Stimulated activated naive CD8-positive, alpha-beta T cell treated with anti-CD3 and anti-CD28 coated beads, Interleukin-15, Interleukin-2, amounts not matched to agents 100 ng/mL and 50 ng/mL, for 24 hours (primary cell): ENCODE measurements at regions not wholly inside any gene's neighbourhood (a gene's known extent, or its start where the extent isn't known, plus 50 kb on each side); places are given as distances from the start of the nearest gene placed in this dataset.
A peak's percentile ranks its signal among the peaks of the same experiment; 100 is the strongest.
"Not testable (repeated sequence)": the region's sequence is repeated elsewhere in the genome, so short reads cannot be mapped to it uniquely, and the experiment has no call there.

Experiments used
- H3K27ac Mint-ChIP-seq: one replicate; pipeline ENCODE4 v1.8.0; 2021; ENCODE audit warnings: mild to moderate bottlenecking, mixed read lengths
- H3K27me3 Mint-ChIP-seq: one replicate; pipeline ENCODE4 v1.8.0; 2021; ENCODE audit warnings: mixed read lengths
- H3K36me3 Mint-ChIP-seq: one replicate; pipeline ENCODE4 v1.8.0; 2021; ENCODE audit warnings: low read depth, mixed read lengths
- H3K4me1 Mint-ChIP-seq: one replicate; pipeline ENCODE4 v1.8.0; 2021; ENCODE audit warnings: low read depth, mixed read lengths
- H3K4me3 Mint-ChIP-seq: one replicate; pipeline ENCODE4 v1.8.0; 2021; ENCODE audit warnings: mild to moderate bottlenecking, mixed read lengths
- H3K9me3 Mint-ChIP-seq: one replicate; pipeline ENCODE4 v1.8.0; 2021; ENCODE audit warnings: mixed read lengths

DNA sequence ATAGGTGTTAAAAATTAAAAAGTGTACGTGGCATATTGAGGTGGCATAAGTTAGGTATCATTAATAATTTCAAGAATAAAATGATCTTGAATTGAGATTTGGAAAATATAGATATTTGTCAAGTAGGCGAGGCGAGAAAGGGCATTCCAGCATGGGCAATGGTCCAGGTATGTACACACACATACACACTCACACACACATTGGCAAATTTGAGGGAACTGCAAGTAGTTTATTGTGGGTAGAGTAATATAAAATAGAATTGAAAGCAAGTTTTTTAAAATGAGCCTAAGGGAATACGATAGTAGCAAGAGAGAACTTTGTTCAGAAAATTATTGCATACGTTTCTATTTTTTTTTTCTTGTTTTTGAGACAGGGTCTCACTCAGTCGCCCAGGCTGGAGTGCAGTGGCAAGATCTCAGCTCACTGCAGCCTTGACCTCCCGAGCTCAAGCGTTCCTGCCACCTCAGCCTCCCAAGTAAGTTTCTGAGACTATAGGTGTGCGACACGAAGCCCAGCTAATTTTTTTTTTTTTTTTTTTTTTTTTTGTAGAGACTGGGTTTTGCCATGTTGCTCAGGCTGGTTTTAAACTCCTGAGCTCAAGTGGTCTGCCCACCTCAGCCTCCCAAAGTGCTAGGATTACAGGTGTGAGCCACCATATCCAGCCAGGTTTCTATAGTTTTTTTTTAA is 96.7 kb upstream of the SLC39A10 start:
- Mint-ChIP-seq H3K27ac (peak overlapping the region; percentile 90), H3K27me3 (no peaks in the 10 kb centered on the region), H3K4me3 (peak overlapping the region; percentile 63), H3K36me3 (no peaks in the 10 kb centered on the region), H3K9me3 (peaks cover 6% of the 10 kb centered on the region), H3K4me1 (peaks cover 77% of the 10 kb centered on the region)

DNA sequence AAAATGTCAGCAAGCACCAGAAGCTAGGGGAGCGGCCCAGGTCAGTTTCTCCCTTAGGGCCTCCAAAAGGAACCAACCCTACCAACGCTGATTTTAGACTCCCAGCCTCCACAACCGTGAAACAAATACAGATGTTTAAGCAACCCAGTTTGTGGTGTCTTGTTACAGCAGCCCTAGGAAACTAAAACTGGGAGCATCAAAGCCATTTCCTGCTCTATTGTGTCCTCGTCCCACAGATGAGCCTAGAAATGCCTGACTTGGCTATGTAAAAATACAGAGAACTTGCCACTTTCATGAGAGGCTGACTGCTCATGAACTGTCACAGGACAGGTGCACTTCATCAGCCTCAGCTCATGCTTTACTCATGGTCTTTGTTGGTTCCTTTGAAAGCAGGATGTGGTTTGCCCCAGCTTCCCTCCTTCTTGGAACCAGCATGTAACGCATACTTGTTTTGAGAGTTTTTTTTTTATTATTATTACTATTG is 97.6 kb upstream of the SLC39A10 start:
- Mint-ChIP-seq H3K36me3 (no peaks in the 10 kb centered on the region), H3K4me3 (peak overlapping the region; percentile 44), H3K9me3 (peaks cover 6% of the 10 kb centered on the region), H3K27me3 (no peaks in the 10 kb centered on the region), H3K27ac (peak overlapping the region; percentile 90), H3K4me1 (peaks cover 73% of the 10 kb centered on the region)

DNA sequence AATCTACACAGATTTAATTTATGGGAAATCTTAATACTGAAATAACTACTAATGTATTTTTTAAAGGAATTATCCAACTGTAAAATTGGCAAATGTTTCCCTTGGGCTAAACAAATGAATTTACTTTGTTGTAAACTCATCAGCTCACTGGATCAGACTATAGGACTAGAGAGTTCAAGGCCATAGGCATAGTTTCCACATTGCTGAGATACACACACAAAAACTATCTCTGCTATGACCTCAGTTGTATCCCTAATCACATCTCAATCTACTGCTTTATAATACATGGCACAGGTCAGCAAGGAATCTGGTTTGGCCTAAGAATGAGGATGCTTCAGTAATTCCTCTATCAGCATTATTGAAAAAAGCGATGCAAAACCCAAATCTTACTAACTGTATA is 101.1 kb upstream of the SLC39A10 start:
- Mint-ChIP-seq H3K4me3 (no peak overlapping the region), H3K4me1 (peaks cover 68% of the 10 kb centered on the region), H3K27me3 (no peaks in the 10 kb centered on the region), H3K27ac (no peak overlapping the region), H3K36me3 (no peaks in the 10 kb centered on the region), H3K9me3 (peaks cover 11% of the 10 kb centered on the region)

DNA sequence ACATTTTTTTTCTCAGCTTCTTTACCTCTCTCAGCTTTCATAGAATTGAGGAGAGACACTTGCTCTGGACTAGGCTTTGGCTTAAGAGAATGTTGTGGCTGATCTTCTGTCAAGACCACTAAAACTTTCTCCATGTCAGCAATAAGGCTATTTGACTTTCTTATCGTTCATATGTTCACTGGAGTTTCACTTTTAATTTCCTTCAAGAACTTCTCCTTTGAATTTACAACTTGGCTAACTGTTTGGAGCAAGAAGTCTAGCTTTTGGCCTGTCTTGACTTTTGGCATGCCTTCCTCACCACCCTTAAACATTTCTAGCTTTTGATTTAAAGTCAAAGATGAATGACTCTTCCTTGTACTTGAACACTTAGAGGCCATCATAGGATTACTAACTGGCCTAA is 104.4 kb upstream of the SLC39A10 start:
- Mint-ChIP-seq H3K9me3 (peaks cover 12% of the 10 kb centered on the region), H3K27ac (peak overlapping the region; percentile 65), H3K4me3 (peak overlapping the region; percentile 55), H3K36me3 (no peaks in the 10 kb centered on the region), H3K27me3 (no peaks in the 10 kb centered on the region), H3K4me1 (peaks cover 47% of the 10 kb centered on the region)

DNA sequence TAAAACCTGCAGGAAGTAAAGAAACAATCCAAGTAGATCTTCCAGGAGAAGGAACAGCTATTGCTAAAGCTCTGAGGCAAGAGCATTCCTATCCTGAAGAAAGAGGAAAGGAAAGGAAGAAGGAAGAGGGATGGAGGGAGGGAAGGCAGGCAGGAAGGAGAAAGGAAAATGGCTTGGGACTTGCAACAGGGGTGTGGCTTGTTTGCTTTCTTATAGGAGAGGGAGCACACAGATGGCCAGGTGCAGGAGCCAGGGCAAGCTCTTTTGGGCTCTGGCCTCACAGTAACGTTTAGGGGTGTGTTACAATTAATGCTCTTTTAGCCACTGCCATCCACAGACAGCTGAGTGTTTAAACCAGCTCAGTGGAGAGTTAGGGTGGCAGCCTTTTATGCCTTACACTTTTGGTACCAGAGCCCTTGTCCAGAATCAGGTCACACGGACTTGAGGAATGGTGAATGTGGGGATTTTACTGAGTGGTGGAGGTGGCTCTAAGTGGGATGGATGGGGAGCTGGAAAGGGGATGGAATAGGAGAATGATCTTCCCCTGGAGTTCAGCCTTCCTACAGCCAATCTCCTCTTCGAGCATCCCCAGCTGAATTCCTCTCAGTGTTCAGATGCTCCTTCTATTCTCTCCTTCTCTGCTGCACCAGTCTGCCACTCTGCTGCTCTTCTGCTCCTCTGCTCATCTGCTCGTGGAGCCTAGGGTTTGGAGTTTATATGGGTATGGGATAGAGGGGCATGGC is 108.7 kb upstream of the SLC39A10 start:
- H3K4me3 Mint-ChIP-seq: no peak overlapping the region
- peaks cover 16% of the 10 kb centered on the region for H3K9me3 Mint-ChIP-seq
- H3K27me3 Mint-ChIP-seq: no peaks in the 10 kb centered on the region
- peaks cover 40% of the 10 kb centered on the region for H3K4me1 Mint-ChIP-seq
- H3K27ac Mint-ChIP-seq: no peak overlapping the region
- no peaks in the 10 kb centered on the region for H3K36me3 Mint-ChIP-seq

DNA sequence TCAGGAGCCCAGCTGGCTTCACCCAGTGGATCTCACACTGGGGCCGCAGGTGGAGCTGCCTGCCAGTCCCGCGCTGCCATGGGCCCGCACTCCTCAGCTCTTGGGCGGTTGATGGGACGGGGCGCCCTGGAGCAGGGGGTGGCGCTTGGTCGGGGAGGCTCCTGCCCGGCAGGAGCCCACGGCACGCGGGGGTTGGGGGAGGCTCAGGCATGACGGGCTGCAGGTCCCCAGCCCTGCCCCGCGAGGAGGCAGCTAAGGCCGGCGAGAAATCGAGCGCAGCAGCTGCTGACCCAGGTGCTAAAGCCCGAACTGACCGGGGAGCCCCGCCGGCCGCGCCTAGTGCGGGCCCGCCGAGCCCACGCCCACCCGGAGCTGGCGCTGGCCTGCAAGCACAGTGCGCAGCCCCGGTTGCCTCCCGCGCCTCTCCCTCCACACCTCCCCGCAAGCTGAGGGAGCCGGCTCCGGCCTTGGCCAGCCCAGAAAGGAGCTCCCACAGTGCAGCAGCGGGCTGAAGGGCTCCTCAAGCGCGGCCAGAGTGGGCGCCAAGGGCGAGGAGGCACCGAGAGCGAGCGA is 109.7 kb upstream of the SLC39A10 start:
- H3K4me3 Mint-ChIP-seq, H3K27me3 Mint-ChIP-seq, H3K27ac Mint-ChIP-seq, H3K36me3 Mint-ChIP-seq: not testable (repeated sequence)
- peaks cover 41% of the 10 kb centered on the region for H3K4me1 Mint-ChIP-seq
- H3K9me3 Mint-ChIP-seq: peaks cover 19% of the 10 kb centered on the region

DNA sequence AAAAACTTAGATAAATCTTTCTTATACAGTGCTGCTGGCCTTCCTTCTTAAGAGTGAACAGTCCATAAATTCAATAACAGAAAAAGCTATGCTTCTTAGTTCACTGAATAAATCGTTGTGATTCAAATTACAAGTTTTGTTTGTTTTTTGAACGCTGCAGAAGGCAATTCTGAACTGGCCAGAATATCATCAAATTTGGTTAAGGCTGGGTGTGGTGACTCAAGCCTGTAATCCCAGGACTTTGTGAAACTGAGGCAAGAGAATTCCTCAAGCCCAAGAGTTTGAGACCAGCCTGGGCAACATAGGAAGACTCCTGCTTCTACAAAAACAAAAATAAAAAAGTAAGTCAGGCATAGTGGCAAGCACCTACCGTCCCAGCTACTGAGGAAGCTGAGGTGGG is 111.2 kb upstream of the SLC39A10 start:
- peaks cover 4% of the 10 kb centered on the region for H3K36me3 Mint-ChIP-seq

DNA sequence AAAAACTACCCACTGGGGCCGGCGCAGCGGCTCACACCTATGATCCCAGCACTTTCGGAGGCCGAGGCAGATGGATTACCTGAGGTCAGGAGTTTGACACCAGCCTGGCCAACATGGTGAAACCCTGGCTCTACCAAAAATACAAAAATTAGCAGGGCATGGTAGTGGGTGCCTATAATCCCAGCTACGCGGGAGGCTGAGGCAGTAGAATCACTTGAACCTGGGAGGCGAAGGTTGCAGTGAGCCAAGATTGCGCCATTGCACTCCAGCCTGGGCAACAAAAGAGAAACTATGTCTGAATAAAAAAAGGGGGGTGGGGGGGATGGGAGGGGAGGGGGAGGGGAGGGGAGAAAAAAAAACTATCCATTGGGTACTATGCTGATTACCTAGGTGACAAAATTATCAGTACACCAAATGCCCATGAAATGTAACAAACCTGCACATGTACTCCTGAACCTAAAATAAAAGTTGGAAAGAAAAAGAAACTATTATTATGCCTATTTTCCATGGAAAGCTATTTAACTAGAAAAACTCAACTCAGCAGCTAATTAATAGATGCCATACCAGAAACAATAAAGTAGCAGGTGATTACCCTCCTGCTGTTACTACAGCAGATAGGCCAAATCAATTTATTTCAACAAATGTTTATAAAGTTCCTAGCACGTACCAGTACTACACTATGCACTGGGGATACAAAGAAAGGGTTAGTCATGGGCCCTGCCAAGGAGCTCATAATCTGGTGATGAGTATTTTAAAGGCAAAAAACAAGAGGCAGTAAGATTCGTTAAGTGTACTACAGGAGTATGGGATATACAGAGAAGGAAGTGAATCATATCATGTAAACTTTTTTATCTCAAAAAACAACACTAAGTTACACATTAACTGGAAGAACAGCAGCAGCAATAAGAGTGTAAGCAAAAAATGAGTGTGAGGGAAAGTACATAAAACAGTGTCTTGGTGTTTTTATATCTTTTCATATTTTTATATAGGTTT is 112.8 kb upstream of the SLC39A10 start:
- Mint-ChIP-seq H3K4me3 (no peak overlapping the region), H3K36me3 (peaks cover 4% of the 10 kb centered on the region), H3K27ac (peak overlapping the region; percentile 87), H3K9me3 (peaks cover 15% of the 10 kb centered on the region), H3K27me3 (no peaks in the 10 kb centered on the region), H3K4me1 (peaks cover 46% of the 10 kb centered on the region)

More for the DNA sequence above, 111.2 kb upstream of the SLC39A10 start:
- Mint-ChIP-seq H3K9me3 (peaks cover 20% of the 10 kb centered on the region), H3K27ac (no peak overlapping the region), H3K4me3 (no peak overlapping the region), H3K4me1 (peaks cover 41% of the 10 kb centered on the region), H3K27me3 (no peaks in the 10 kb centered on the region)

DNA sequence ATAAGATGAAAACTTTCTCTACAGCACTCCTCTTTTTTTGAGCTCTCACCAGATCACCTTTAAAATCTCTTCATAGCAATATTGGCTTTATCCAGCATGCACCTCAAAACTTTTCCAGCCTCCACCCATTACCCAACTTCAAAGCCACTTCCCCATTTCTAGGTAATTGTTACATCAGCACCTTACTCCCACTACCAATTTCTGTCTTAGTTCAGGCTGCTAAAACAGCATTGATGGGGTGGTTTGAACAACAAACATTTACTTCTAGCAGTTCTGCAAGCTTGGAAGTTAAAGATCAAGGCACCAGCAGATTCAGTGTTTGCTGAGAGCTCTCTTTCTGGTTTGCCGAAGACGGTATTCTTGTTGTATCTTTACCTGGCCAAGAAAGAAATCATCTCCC is 114.0 kb upstream of the SLC39A10 start:
- peak overlapping the region; percentile 86 for H3K27ac Mint-ChIP-seq
- peaks cover 8% of the 10 kb centered on the region for H3K36me3 Mint-ChIP-seq
- H3K27me3 Mint-ChIP-seq: no peaks in the 10 kb centered on the region
- H3K4me1 Mint-ChIP-seq: peaks cover 55% of the 10 kb centered on the region
- peaks cover 12% of the 10 kb centered on the region for H3K9me3 Mint-ChIP-seq
- H3K4me3 Mint-ChIP-seq: peak overlapping the region; percentile 14

DNA sequence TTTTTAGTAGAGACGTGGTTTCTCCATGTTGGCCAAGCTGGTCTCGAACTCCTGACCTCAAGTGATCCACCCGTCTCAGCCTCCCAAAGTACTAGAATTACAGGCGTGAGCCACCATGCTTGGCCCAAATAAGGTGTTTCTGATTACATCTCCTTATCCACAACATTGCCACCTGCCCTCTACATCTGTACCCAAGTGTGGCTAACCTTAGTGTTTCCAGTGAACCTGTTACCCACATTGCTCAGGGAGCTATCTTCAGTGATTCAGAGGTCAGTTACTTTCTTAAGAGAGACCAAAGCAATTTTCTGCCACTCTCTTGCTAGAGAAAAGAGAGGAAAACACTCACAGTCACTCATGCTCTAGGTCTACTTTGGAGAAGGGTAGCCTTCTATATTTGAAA is 115.0 kb upstream of the SLC39A10 start:
- Mint-ChIP-seq H3K27me3 (no peaks in the 10 kb centered on the region), H3K27ac (no peak overlapping the region), H3K4me1 (peaks cover 65% of the 10 kb centered on the region), H3K9me3 (peaks cover 12% of the 10 kb centered on the region), H3K36me3 (peaks cover 8% of the 10 kb centered on the region), H3K4me3 (no peak overlapping the region)

DNA sequence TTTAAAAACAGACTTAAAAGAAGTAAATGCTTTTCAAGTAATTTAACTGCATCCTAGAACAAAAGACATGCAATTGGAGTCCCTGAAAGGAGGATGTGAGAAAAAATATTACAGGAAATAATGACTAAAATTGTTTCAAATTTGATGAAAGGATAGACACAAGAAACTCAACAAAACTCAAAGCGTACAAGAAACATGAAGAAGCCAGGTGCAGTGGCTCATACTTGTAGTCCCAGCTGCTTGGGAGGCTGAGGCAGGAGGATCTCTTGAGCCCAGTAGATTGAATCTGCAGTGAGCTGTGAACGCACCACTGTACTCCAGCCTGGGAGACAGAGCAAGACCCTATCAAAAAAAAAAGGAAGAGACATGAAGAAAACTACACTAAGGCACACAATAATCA is 118.1 kb upstream of the SLC39A10 start:
- Mint-ChIP-seq H3K27me3 (no peaks in the 10 kb centered on the region), H3K9me3 (peaks cover 9% of the 10 kb centered on the region), H3K36me3 (peaks cover 8% of the 10 kb centered on the region), H3K4me1 (peaks cover 86% of the 10 kb centered on the region), H3K4me3 (no peak overlapping the region), H3K27ac (peak overlapping the region; percentile 70)

DNA sequence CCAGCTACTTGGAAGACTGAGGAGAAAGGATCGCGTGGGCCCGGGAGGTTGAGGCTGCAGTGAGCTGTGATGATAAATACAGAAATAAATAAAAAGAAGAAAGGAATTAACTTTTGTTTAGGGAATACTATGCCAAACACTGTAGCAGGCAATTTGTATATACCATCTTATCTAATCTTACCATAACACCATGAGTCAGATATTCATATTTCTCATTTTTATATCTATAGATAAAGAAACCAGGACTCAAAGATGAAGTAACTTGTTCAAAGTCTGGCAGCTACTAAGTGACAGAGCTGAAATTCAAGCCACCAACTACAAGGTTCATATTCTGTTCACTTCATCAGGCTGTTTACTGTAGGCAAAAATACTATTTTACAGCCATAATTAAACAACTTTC is 119.2 kb upstream of the SLC39A10 start:
- H3K9me3 Mint-ChIP-seq: peaks cover 8% of the 10 kb centered on the region
- peaks cover 7% of the 10 kb centered on the region for H3K36me3 Mint-ChIP-seq
- no peaks in the 10 kb centered on the region for H3K27me3 Mint-ChIP-seq
- H3K4me1 Mint-ChIP-seq: peaks cover 84% of the 10 kb centered on the region
- H3K4me3 Mint-ChIP-seq: no peak overlapping the region
- peak overlapping the region; percentile 52 for H3K27ac Mint-ChIP-seq

DNA sequence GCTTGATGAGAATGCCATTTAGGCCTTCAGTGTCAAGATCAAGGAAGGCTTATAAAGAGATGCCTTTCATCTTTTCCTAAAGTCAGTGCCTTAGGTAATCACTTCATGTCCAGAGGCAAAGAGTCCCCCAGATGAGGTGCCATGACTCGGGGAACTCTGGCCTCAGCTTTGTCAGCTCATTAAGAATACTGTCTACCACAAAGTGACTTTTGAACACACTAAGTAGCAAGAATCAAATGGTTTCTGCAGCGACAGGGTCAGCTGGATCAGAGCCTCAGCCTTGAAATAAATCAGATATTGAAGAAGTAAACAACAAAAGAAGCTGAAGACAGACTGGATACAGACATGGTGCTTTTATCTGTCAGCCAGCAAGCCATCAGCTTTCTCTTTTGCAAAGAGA is 120.1 kb upstream of the SLC39A10 start:
- Mint-ChIP-seq H3K27me3 (no peaks in the 10 kb centered on the region), H3K9me3 (peaks cover 5% of the 10 kb centered on the region), H3K4me3 (peak overlapping the region; percentile 61), H3K4me1 (peaks cover 86% of the 10 kb centered on the region), H3K27ac (peak overlapping the region; percentile 97), H3K36me3 (peaks cover 5% of the 10 kb centered on the region)

DNA sequence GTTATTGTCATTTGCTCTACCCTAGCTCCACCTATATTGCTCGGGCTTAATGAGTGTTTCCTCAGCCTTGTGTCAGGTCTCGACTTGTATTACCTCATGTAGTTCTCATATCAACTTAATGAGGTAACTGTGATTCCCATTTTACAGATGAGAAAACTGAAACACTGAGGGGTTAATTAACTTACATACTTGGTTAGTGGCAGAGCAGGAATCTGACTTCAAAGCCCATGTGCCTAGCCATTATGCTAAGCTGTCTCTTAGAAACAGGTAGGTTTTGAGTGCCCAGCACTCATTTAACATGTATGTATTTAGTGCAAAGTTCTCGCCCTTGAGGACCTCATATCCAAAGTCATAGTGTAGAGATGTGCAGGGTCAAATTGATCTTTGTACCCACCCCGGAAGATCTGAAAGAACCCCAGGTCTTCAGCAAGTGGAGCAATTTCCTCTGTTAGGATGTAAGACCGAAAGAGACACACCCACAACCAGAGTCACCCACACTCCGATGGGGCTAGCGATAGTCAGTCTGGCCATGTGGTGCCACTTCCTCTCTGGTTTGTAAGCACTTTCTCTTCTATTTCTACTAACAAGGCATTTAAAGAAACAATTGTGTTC is 121.0 kb upstream of the SLC39A10 start:
- H3K27ac Mint-ChIP-seq: peak overlapping the region; percentile 97
- peaks cover 5% of the 10 kb centered on the region for H3K36me3 Mint-ChIP-seq
- no peaks in the 10 kb centered on the region for H3K9me3 Mint-ChIP-seq
- peaks cover 89% of the 10 kb centered on the region for H3K4me1 Mint-ChIP-seq
- H3K4me3 Mint-ChIP-seq: peak overlapping the region; percentile 61
- H3K27me3 Mint-ChIP-seq: no peaks in the 10 kb centered on the region
